ENCODE measurements at regions not wholly inside any gene's neighbourhood (a gene's known extent, or its start where the extent isn't known, plus 50 kb on each side); places are given as distances from the start of the nearest gene placed in this dataset.

DNA sequence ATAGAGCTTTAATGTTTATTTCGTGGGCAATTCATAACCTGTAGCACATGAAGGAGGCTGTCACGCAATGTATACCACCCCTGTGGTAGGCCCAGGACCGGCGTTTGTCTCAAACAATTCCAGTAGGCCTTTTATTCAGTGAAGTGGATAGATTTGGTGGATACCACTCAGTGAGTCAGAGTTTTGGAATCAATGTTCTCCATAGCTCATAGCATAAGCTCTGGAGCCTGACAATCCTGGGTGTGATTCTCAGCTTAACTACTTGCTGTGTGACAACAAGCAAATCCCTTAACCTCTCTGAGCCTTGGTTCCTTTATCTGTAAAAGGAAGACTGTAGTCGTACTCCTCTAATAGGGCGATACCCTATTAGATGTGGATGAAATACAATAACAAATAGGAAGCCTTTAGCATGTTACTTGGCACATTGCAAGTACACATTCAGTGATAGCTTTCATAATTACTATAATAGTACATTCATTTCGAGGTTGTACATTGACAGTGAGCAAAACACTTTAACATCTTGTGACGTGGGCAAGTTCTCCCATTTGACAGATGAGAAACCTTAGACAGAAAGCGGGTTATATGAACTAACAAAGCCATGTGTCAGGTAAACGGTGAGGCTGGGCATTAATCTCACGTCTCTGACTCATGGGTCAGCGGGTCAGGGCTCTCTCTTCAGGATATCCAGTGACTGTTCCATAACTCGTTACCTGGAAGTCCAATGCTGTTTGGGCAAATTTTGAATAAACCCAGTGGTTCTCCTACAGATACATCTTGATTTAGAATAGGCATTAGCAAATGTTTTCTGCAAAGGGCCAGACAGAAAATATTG, 130.8 kb downstream of the C9orf152 start:
- TF ChIP-seq JUN (IDR thresholded peaks at IDR 0.05), result no peak
- TF ChIP-seq, protein P1, sequence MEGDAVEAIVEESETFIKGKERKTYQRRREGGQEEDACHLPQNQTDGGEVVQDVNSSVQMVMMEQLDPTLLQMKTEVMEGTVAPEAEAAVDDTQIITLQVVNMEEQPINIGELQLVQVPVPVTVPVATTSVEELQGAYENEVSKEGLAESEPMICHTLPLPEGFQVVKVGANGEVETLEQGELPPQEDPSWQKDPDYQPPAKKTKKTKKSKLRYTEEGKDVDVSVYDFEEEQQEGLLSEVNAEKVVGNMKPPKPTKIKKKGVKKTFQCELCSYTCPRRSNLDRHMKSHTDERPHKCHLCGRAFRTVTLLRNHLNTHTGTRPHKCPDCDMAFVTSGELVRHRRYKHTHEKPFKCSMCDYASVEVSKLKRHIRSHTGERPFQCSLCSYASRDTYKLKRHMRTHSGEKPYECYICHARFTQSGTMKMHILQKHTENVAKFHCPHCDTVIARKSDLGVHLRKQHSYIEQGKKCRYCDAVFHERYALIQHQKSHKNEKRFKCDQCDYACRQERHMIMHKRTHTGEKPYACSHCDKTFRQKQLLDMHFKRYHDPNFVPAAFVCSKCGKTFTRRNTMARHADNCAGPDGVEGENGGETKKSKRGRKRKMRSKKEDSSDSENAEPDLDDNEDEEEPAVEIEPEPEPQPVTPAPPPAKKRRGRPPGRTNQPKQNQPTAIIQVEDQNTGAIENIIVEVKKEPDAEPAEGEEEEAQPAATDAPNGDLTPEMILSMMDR (IDR thresholded peaks at IDR 0.05), result no peak

Measured in A549 (cell line).